Left renal cortex interstitium (tissue), 4 donors: ENCODE measurements at regions not wholly inside any gene's neighbourhood (a gene's known extent, or its start where the extent isn't known, plus 50 kb on each side); places are given as distances from the start of the nearest gene placed in this dataset.

Experiments used
- DNase-seq, 4 donors: peaks; one replicate each; pipeline ENCODE4 v3.0.0-alpha.2; 2013; ENCODE audit warnings: low read depth in 4 of 4, low spot score in 2 of 4, missing footprints in 1 of 4

- DNase-seq: no peak
These were observed 116.8 kb upstream of the MEIS1 start for GRCh38 chr2:66318009-66318561.

- no peak for DNase-seq
These were observed 117.5 kb upstream of the MEIS1 start for GRCh38 chr2:66317268-66317890.

- no peak for DNase-seq
These were observed 128.4 kb upstream of the MEIS1 start for GRCh38 chr2:66306483-66306882.

- DNase-seq: peak in 2 of 4 donors; percentile 63 to 65
These were observed 129.2 kb upstream of the MEIS1 start for GRCh38 chr2:66305718-66306117.

GRCh38 chr2:66303471-66303870 lies 131.5 kb upstream of the MEIS1 start:
- no peak for DNase-seq

GRCh38 chr2:66301767-66302140 lies 133.2 kb upstream of the MEIS1 start:
- DNase-seq: no peak

- DNase-seq: no peak
These were observed 133.7 kb upstream of the MEIS1 start for GRCh38 chr2:66301022-66301766.

GRCh38 chr2:66283787-66284186 lies 151.1 kb upstream of the MEIS1 start:
- no peak for DNase-seq

GRCh38 chr2:66281980-66282379 lies 152.9 kb upstream of the MEIS1 start:
- DNase-seq: no peak

GRCh38 chr2:66279024-66279423 lies 155.9 kb upstream of the MEIS1 start:
- DNase-seq: no peak

GRCh38 chr2:66275984-66276383 lies 158.9 kb upstream of the MEIS1 start:
- no peak for DNase-seq

- DNase-seq: no peak
These were observed 160.9 kb upstream of the MEIS1 start for GRCh38 chr2:66273933-66274490.

GRCh38 chr2:66272751-66273150 lies 162.2 kb upstream of the MEIS1 start:
- no peak for DNase-seq

- no peak for DNase-seq
These were observed 163.1 kb upstream of the MEIS1 start for GRCh38 chr2:66271777-66272176.

GRCh38 chr2:66270247-66270646 lies 164.7 kb upstream of the MEIS1 start:
- DNase-seq: no peak

GRCh38 chr2:66269166-66269565 lies 165.8 kb upstream of the MEIS1 start:
- DNase-seq: no peak

- no peak for DNase-seq
These were observed 166.2 kb upstream of the MEIS1 start for GRCh38 chr2:66268756-66269155.

GRCh38 chr2:66264354-66264753 lies 170.6 kb upstream of the MEIS1 start:
- no peak for DNase-seq

GRCh38 chr2:66255867-66256266 lies 179.1 kb upstream of the MEIS1 start:
- DNase-seq: no peak

- no peak for DNase-seq
These were observed 179.8 kb upstream of the MEIS1 start for GRCh38 chr2:66255136-66255535.

- no peak for DNase-seq
These were observed 181.9 kb upstream of the MEIS1 start for GRCh38 chr2:66253066-66253465.

GRCh38 chr2:66252109-66252508 lies 182.8 kb upstream of the MEIS1 start:
- DNase-seq: no peak
